Ectodermal cell (in vitro differentiated cells): ENCODE measurements at regions not wholly inside any gene's neighbourhood (a gene's known extent, or its start where the extent isn't known, plus 50 kb on each side); places are given as distances from the start of the nearest gene placed in this dataset.

Experiments used
- H3K27ac ChIP-seq: 2 replicates; pipeline ENCODE4 v1.7.0; 2013; ENCODE audit warnings: mild to moderate bottlenecking, low read depth, low read length; ENCODE audit not compliant: insufficient read depth, poor library complexity, severe bottlenecking
- H3K27me3 ChIP-seq: 2 replicates; pipeline ENCODE4 v1.7.0; 2013; ENCODE audit warnings: mild to moderate bottlenecking, low read length; ENCODE audit not compliant: insufficient read depth, control insufficient read depth, poor library complexity, severe bottlenecking
- H3K36me3 ChIP-seq: one replicate; pipeline ENCODE4 v1.7.0; 2013; ENCODE audit warnings: low read length; ENCODE audit not compliant: control insufficient read depth, insufficient read depth
- H3K4me1 ChIP-seq: one replicate; pipeline ENCODE4 v1.7.0; 2013; ENCODE audit warnings: low read length; ENCODE audit not compliant: control insufficient read depth, insufficient read depth
- H3K4me3 ChIP-seq: 2 replicates; pipeline ENCODE4 v1.7.0; 2013; ENCODE audit warnings: low read depth, low read length, control low read depth; ENCODE audit not compliant: insufficient read depth
- H3K9me3 ChIP-seq: 2 replicates; pipeline ENCODE4 v1.7.0; 2013; ENCODE audit warnings: mild to moderate bottlenecking, low read length, moderate library complexity; ENCODE audit not compliant: control insufficient read depth
- WGBS, 2 experiments: methylation state at CpG; one replicate each; pipeline ENCODE4 v1.1.7; 2013; ENCODE audit warnings: missing lambda C conversion rate in 2 of 2; 5-methylcytosine and 5-hydroxymethylcytosine counted together

DNA sequence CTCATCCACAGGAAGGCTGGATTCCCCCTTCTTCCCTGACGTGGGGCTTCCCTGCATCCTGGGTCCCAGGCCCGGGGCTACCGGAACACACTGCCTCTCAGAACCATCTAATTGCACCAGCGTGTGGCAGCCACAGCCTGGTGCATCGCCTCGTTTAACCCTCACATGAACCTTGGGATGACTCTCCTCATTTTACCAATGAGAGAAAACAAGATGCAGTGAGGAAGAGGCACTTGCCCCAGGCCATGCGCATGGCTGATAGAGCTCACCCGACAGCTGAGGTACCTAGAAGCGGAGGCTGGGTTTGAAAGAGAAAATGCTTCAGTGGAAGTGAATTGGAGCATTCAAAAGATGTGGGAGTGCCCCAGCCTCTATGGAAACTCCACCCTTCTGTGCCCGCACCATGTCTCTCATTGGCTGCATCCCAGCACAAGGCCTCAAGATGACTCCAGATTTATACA lies 162.3 kb downstream of the KATNIP start:
- Histone ChIP-seq H3K36me3 (no peaks in the 10 kb centered on the region), H3K4me1 (peaks cover under 1% of the 10 kb centered on the region), H3K4me3 (no peak overlapping the region), H3K27me3 (no peaks in the 10 kb centered on the region), H3K27ac (no peak overlapping the region), H3K9me3 (no peaks in the 10 kb centered on the region)
- WGBS, 2 experiments: 75 to 84% methylated on average over 10 of the region's 10 CpGs

DNA sequence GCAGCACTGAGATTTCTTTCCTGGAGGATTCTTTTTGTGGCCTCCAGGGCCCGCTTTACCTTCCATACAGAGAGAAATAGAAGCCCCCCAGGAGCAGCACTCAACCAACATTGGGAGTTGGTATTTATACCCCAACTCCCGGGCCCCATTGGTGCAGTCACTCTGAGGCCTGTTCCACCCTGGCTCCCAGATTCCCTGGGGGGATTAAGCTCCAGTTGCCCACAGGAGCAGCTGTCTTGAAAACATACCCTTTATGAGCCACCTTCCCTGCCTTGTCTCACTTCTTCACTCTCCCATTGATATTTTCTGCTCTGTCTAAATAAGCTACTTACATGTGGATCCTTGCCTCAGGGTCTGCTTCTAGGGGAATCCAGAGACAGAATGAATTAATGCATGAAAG lies 167.8 kb downstream of the KATNIP start:
- H3K27me3 ChIP-seq: no peaks in the 10 kb centered on the region
- H3K4me1 ChIP-seq: peaks cover 32% of the 10 kb centered on the region
- no peaks in the 10 kb centered on the region for H3K36me3 ChIP-seq
- 88 to 91% methylated on average over 2 of the region's 2 CpGs for WGBS, 2 experiments
- H3K9me3 ChIP-seq: no peaks in the 10 kb centered on the region
- no peak overlapping the region for H3K4me3 ChIP-seq
- H3K27ac ChIP-seq: peak overlapping the region; percentile 89

DNA sequence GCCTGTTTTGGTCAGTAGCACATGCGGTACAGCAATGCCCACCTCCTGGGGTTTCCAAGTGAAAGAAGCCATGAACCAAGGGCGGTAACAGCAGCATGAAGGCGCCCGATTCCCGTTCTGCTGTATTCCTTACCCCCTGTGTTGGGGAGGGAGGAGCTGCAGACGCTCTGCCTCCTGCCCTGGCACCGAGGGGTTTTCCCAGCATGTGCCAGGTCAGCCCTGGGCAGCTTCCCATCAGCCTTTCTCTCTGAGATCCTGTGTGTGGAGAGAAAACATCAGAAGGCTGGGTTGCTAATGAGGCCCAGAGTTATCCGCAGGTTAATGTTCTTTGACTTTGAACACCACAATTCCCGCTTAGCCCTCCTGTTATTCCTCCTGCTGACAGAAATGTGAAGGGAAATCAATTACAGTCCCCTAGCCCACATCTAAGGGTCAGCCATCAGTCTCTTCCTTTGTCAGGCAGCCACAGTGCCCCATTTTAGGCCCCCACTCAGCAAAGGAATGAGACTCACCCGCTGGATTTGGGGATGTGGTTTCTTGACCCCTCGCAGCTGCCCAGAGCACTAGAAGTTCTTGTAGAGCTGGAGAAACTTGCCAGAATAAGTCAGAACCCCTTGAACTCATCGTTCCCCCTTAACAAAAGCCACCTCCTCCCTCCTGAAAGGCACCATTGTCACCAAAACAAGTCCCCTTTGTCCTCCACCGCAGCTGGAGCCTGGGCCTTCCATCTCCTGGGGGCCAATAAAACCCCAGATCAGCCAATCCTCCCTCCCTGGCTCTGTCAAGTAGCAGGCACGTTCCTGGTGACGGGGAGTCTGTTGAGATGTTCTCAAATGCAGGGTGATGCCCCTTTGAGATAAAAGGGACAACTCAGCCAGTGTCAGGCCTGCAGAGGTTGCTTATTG lies 168.5 kb downstream of the KATNIP start:
- Histone ChIP-seq H3K36me3 (no peaks in the 10 kb centered on the region), H3K9me3 (no peaks in the 10 kb centered on the region), H3K27me3 (no peaks in the 10 kb centered on the region), H3K4me1 (peaks cover 32% of the 10 kb centered on the region), H3K4me3 (no peak overlapping the region), H3K27ac (peak overlapping the region; percentile 89)
- 31 to 38% methylated on average over 15 of the region's 15 CpGs for WGBS, 2 experiments

DNA sequence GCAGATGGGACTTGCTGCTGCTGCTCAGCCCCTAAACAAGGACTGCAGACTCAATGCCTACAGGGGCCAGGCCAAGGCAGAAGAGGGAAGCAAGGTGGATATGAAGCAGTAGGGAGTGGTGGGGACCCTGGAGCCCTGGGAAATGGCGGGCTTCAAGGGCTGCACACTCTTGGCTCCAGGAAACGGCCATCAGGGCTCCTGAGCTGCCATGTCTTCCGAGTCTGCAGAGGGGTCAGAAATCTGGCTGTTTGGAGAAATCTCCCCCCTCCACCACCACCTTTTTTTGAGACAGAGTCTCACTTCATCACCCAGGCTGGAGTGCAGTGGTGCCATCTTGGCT lies 169.1 kb downstream of the KATNIP start:
- Histone ChIP-seq H3K27me3 (no peaks in the 10 kb centered on the region), H3K36me3 (no peaks in the 10 kb centered on the region), H3K4me1 (peaks cover 32% of the 10 kb centered on the region), H3K4me3 (no peak overlapping the region), H3K27ac (peak overlapping the region; percentile 89), H3K9me3 (no peaks in the 10 kb centered on the region)
- WGBS, 2 experiments: 79 to 91% methylated on average over 3 of the region's 3 CpGs

DNA sequence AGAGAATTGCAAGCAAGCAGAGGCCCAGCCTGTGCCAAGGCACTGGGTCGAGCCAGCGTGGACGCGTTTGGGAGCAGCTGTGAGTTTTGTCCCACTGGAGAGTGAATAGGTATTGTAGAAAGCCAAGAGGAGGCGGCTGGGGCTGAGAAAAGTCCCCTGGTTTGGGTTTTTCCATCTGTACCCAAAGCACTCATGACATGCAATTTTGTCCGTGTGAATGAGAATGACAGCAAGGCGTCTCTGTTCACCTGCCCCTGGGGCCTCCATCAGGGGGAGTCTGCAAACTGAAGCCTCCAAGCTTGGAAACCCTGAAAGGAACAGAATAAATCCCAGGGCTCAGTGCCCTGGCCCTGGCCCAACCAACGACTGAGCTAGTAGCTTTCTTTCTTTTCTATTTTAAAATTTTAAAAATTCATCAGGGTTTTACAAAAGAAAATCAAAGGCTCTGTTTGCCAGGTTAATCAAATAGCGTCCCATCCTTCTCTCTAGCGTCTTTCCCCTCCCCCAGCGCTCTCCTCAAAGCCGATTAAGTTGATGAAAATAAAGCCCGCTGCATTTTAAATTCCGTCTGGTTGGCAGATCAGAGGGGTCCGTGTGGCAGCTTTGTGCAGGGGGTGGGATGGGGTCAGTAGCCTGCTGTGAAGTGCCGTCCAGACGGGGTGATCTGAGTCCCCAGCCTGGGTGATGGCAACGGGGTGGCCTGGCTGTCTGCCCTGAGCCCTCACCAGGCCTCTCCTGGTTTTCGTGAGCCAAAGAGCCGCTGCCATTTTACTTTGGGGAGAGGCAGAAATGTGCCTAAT lies 171.0 kb downstream of the KATNIP start:
- Histone ChIP-seq H3K4me1 (peaks cover 32% of the 10 kb centered on the region), H3K27ac (peak overlapping the region; percentile 55), H3K27me3 (no peaks in the 10 kb centered on the region), H3K36me3 (peaks cover 1% of the 10 kb centered on the region), H3K9me3 (no peaks in the 10 kb centered on the region), H3K4me3 (no peak overlapping the region)
- 68% methylated on average over 20 of the region's 20 CpGs for WGBS, 2 experiments

DNA sequence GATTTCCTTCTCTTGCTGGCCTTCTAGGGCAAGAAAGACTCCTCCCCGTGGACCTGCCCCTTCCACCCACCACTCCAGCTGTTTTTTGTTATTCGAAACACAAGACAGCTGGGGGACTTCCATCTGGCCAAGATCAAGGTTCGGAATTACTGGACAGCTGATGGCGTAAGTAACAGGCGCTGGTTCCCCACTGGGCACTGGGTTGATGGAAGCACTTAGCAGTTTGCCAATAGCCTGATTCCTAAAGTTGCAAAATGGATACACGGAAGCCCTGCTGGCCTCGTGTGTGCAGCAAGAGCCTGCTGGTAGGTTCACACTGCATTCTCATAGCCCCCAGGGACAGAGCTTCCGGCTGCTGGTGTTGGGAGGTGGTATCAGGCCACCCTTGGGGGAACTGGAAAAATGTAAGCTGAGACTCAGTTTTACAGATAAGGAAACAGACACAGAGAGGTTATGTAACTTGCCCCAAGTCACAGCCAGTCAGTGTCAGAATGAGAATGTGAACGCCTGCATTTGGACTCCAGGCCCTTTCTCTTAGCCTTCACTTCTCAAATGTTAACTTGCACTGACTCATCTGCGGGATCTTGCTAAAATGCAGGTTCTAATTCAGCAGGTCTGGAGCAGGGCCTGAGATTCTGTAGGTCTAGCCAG lies 171.7 kb downstream of the KATNIP start:
- Histone ChIP-seq H3K27me3 (no peaks in the 10 kb centered on the region), H3K4me1 (peaks cover 32% of the 10 kb centered on the region), H3K9me3 (no peaks in the 10 kb centered on the region), H3K4me3 (no peak overlapping the region), H3K27ac (peak overlapping the region; percentile 55), H3K36me3 (peaks cover 4% of the 10 kb centered on the region)
- WGBS, 2 experiments: 87 to 89% methylated on average over 10 of the region's 10 CpGs

DNA sequence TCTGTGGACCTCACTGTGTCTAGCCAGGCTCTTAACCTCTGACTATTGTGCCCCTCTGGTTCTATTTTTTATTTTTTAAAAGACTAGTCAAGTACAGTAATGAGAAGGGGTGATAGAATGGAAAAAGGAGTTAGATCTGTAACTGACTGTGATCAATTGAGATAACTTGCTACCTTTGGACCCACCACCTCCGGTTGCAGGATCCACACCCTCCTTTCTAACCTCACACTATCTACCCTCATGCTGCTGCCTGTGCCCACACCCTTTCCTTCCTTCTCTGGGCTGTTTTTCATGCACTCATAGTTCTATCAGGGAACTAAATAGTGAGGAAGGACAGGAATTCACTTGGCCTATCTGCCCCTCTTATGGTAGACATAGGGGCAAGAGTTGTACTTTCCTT lies 172.3 kb downstream of the KATNIP start:
- Histone ChIP-seq H3K4me1 (peaks cover 32% of the 10 kb centered on the region), H3K4me3 (no peak overlapping the region), H3K36me3 (peaks cover 6% of the 10 kb centered on the region), H3K27me3 (no peaks in the 10 kb centered on the region), H3K9me3 (no peaks in the 10 kb centered on the region), H3K27ac (no peak overlapping the region)
- WGBS, 2 experiments: 86 to 100% methylated on average over 1 of the region's 1 CpG

DNA sequence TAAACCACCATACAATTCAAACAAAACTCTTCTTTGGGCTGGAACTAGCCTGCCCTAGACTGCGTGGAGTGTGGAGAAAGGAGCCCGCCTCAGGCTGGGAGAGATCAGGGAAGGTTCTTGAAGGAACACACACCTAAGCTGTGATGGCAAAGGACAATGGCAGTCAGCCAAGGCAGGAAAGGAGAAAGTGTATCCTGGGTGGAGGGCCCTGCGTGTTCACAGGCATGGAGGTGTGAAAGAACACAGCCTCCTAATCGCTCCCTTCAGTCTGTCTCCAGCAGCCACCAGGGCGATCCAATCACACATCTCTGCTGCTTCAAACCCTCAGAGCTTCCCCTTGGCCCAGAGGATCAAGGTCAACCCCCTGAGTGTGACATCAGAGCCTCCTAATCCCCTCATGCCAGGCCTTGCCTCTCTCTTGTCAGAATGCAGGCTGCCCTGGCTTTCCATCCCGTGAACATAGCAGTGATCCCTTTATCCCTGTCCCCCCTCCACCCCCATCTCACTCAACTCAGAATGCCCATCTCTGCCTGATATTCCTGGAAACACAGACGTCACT lies 173.0 kb downstream of the KATNIP start:
- Histone ChIP-seq H3K36me3 (peaks cover 10% of the 10 kb centered on the region), H3K27me3 (no peaks in the 10 kb centered on the region), H3K4me1 (peaks cover 24% of the 10 kb centered on the region), H3K27ac (no peak overlapping the region), H3K9me3 (no peaks in the 10 kb centered on the region), H3K4me3 (no peak overlapping the region)
- WGBS, 2 experiments: 93 to 94% methylated on average over 7 of the region's 7 CpGs

DNA sequence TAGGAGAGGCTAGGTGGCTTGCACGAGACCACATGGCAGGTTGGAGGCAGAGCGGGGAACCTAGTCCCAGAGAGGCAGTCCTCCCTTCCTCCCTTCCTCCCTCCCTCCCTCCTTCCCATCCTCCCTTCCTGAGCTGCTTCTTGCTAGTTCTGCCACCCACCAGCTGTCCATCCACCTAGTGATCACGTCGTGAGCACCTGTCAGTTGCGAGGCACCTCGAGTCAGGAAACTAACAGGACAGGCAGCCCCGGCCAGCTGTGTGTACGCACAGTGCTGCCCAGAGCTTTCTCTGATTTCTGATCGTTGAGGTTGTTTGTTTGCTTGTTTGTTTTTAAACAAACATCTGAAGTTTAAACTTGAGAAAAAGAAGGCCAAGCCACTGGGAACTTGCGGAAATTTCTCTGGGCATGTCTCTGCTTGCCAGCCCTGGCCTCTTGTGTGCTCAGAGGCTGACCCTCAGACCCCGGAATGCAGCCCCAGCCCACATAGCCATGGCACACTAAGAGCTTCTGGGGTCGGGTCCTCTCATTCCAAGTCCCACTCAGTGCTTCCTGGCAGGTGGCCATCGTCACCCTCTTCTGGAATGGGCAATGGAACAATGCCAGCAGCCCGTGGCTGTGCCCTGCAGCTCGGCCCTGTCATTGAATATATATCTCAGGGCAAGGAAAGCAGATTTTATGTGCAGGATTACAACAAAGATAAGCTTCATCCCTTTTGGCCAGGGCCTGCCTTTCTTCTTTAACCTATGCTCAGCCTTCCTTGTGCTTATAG lies 174.0 kb downstream of the KATNIP start:
- Histone ChIP-seq H3K9me3 (no peaks in the 10 kb centered on the region), H3K4me1 (peaks cover 16% of the 10 kb centered on the region), H3K27ac (peak overlapping the region; percentile 36), H3K4me3 (no peak overlapping the region), H3K27me3 (no peaks in the 10 kb centered on the region), H3K36me3 (peaks cover 10% of the 10 kb centered on the region)
- WGBS, 2 experiments: 87 to 91% methylated on average over 15 of the region's 15 CpGs
